Stimulated activated CD4-positive, alpha-beta T cell treated with anti-CD3 and anti-CD28 coated beads, Interleukin-4, amount 100 ng/mL, for 1 hour (primary cell): ENCODE measurements at regions not wholly inside any gene's neighbourhood (a gene's known extent, or its start where the extent isn't known, plus 50 kb on each side); places are given as distances from the start of the nearest gene placed in this dataset.

ENCODE experiments used
- DNase-seq: peaks from one replicate; pipeline ENCODE4 v3.0.0-alpha.2; 2020

GRCh38 chr15:79373113-79373512, 59.0 kb upstream of the MINAR1 start:
- no peak for DNase-seq

- DNase-seq, result no peak
These were observed 58.4 kb upstream of the MINAR1 start for GRCh38 chr15:79373728-79374127.

- no peak for DNase-seq
These were observed 55.8 kb upstream of the MINAR1 start for GRCh38 chr15:79376383-79376782.

- no peak for DNase-seq
These were observed 53.6 kb upstream of the MINAR1 start for GRCh38 chr15:79378394-79379109.

- DNase-seq, result peak; percentile 82
These were observed 51.2 kb upstream of the MINAR1 start for GRCh38 chr15:79380755-79381497.

GRCh38 chr15:79381593-79381992, 50.5 kb upstream of the MINAR1 start:
- DNase-seq, result no peak
